ENCODE measurements at regions not wholly inside any gene's neighbourhood (a gene's known extent, or its start where the extent isn't known, plus 50 kb on each side); places are given as distances from the start of the nearest gene placed in this dataset.

DNA sequence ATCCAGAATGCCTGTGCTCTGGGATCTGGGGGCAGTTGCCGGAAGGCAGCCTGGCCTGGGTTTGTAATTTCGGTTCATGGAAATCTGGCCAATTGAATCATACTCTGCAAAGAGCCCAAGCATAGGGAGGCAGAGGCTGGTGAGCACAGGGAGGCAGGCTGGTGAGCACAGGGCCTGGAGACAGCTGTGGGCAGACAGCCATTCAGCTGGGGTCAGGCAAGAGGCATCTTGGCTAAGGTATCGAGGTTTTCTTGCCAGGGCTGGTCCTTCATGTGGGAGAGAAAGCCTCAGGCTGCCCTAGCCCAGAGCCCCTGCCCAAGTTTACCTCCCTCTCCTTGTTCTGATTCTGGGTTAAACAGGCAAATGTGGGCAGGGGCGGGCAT is 63.7 kb upstream of the BAIAP2L1 start:
- no peak overlapping the region for H4K91ac ChIP-seq (replicated peaks; ENCODE audit: insufficient read length, low read length)
- H3K23ac ChIP-seq (ENCODE audit: insufficient read length): no peak overlapping the region
- no peak overlapping the region for H3K9ac ChIP-seq (replicated peaks in 1 of 4; ENCODE audit: extremely low read depth in 1 of 4, low read depth in 3 of 4, low read length in 3 of 4)
- no peaks in the 10 kb centered on the region for H3K4me1 ChIP-seq (replicated peaks in 1 of 4; ENCODE audit: control insufficient read depth in 3 of 4, insufficient read depth in 4 of 4, low read length in 3 of 4)
- H2BK5ac ChIP-seq (ENCODE audit: low read depth, low read length): no peak overlapping the region
- H3K56ac ChIP-seq (replicated peaks; ENCODE audit: insufficient read length, low read depth, low read length): no peak overlapping the region
- no peak overlapping the region for H2BK120ac ChIP-seq (replicated peaks; ENCODE audit: low read depth, low read length)
- ChIA-PET CTCF (ENCODE audit: partially characterized antibody) (interaction anchor here (0.6 to 1.6 kb wide), 6 partner anchors 9 to 313 kb away, joined by 3 to 4 read pairs (median 4); no protein-coding TSS in a partner anchor), POLR2A (ENCODE audit: partially characterized antibody) (no interaction called here)
- 83% methylated on average over 4 of the region's 4 CpGs; no CpG with 5 or more reads in 1 of the 2 experiments for WGBS, 2 experiments (ENCODE audit: extremely low coverage in 1 of 2, insufficient coverage in 1 of 2, insufficient read length in 1 of 2, insufficient replicate concordance in 2 of 2, low coverage in 1 of 2, low lambda C conversion rate in 2 of 2, missing lambda C conversion rate in 1 of 2)
- no peak for TF ChIP-seq BCL11A (IDR thresholded peaks at IDR 0.05; ENCODE audit: low read depth in 2 of 2, low read length in 2 of 2)
- TF ChIP-seq FOSL1 (IDR thresholded peaks at IDR 0.05; ENCODE audit: insufficient read depth, low read depth, low read length): no peak
- no peak for TF ChIP-seq SAP30 (IDR thresholded peaks at IDR 0.05; ENCODE audit: insufficient read depth, insufficient replicate concordance, low read length)
- no peak for TF ChIP-seq ASH2L (IDR thresholded peaks at IDR 0.05; ENCODE audit: low read length)
- no peak for TF ChIP-seq CHD1 (IDR thresholded peaks at IDR 0.05; ENCODE audit: low read depth, low read length)
- no peak for TF ChIP-seq EP300 (IDR thresholded peaks at IDR 0.05; ENCODE audit: borderline replicate concordance in 1 of 2, low read depth in 2 of 2, low read length in 2 of 2)
- TF ChIP-seq, protein P1, sequence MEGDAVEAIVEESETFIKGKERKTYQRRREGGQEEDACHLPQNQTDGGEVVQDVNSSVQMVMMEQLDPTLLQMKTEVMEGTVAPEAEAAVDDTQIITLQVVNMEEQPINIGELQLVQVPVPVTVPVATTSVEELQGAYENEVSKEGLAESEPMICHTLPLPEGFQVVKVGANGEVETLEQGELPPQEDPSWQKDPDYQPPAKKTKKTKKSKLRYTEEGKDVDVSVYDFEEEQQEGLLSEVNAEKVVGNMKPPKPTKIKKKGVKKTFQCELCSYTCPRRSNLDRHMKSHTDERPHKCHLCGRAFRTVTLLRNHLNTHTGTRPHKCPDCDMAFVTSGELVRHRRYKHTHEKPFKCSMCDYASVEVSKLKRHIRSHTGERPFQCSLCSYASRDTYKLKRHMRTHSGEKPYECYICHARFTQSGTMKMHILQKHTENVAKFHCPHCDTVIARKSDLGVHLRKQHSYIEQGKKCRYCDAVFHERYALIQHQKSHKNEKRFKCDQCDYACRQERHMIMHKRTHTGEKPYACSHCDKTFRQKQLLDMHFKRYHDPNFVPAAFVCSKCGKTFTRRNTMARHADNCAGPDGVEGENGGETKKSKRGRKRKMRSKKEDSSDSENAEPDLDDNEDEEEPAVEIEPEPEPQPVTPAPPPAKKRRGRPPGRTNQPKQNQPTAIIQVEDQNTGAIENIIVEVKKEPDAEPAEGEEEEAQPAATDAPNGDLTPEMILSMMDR (IDR thresholded peaks at IDR 0.05; ENCODE audit: control extremely low read depth in 1 of 3, insufficient read depth in 1 of 3, low read depth in 1 of 3, low read length in 3 of 3): no peak
- no peak for TF ChIP-seq MAFK (IDR thresholded peaks at IDR 0.05; ENCODE audit: low read depth, low read length)
- no peak for TF ChIP-seq TEAD4 (IDR thresholded peaks at IDR 0.05; ENCODE audit: low read depth, low read length)
- no peak for TF ChIP-seq KDM5A (IDR thresholded peaks at IDR 0.05; ENCODE audit: low read length)
- no peak for TF ChIP-seq SP4 (IDR thresholded peaks at IDR 0.05; ENCODE audit: low read length)
- no peak for TF ChIP-seq TCF12 (IDR thresholded peaks at IDR 0.05; ENCODE audit: low read depth, low read length)
- no peak overlapping the region for H2BK12ac ChIP-seq (ENCODE audit: low read depth, low read length)
- no peak overlapping the region for H4K5ac ChIP-seq (ENCODE audit: insufficient read length, low read depth, low read length)
- no peak overlapping the region for H3K4me2 ChIP-seq (ENCODE audit: insufficient read depth in 1 of 2, low read depth in 2 of 2, low read length in 2 of 2)
- H2AK5ac ChIP-seq (ENCODE audit: low read depth, low read length): no peak overlapping the region
- no peak overlapping the region for H2AFZ ChIP-seq (ENCODE audit: low read length)
- no peaks in the 10 kb centered on the region for H3K79me1 ChIP-seq (ENCODE audit: low read depth, low read length)
- H4K20me1 ChIP-seq (replicated peaks in 1 of 2; ENCODE audit: control insufficient read depth in 1 of 2, insufficient read depth in 2 of 2, low read length in 2 of 2): no peaks in the 10 kb centered on the region
- H3K9me3 ChIP-seq (ENCODE audit: insufficient read depth in 2 of 2, low read depth in 1 of 2, low read length in 1 of 2): peaks cover 7 to 11% of the 10 kb centered on the region in 2 experiments; a peak in 1 of 4 replicates
- H4K8ac ChIP-seq (ENCODE audit: extremely low read depth, insufficient read depth, low read length): no peak overlapping the region; the same call in 1 of the 2 replicates
- H2BK20ac ChIP-seq (ENCODE audit: low read length): no peak overlapping the region
- no peak overlapping the region for H3K18ac ChIP-seq (ENCODE audit: extremely low read depth, low read length)
- H3K79me2 ChIP-seq (ENCODE audit: control insufficient read depth in 1 of 2, insufficient read depth in 2 of 2, low read length in 2 of 2): no peaks in the 10 kb centered on the region
- no peak overlapping the region for H3K27ac ChIP-seq (ENCODE audit: low read depth, low read length)
- peaks cover 0 to 6% (median 3%) of the 10 kb centered on the region in 4 experiments; a peak in 4 of 7 replicates for H3K27me3 ChIP-seq (replicated peaks in 1 of 4; ENCODE audit: control insufficient read depth in 3 of 4, extremely low read depth in 1 of 4, insufficient read depth in 3 of 4, low read length in 3 of 4)
- H3K4me3 ChIP-seq (ENCODE audit: extremely low read depth in 1 of 4, insufficient read depth in 2 of 4, low read depth in 3 of 4, low read length in 4 of 4): no peak overlapping the region
- no peaks in the 10 kb centered on the region for H3K23me2 ChIP-seq (ENCODE audit: low read depth, low read length)
- no peak for DNase-seq (ENCODE audit: low read depth in 1 of 2, low spot score in 2 of 2)
- no peak overlapping the region for H3K4ac ChIP-seq (replicated peaks; ENCODE audit: insufficient read length, low read depth, low read length)
- no peaks in the 10 kb centered on the region for H3K36me3 ChIP-seq (ENCODE audit: control insufficient read depth in 2 of 4, insufficient read depth in 4 of 4, low read length in 3 of 4)
- H3K14ac ChIP-seq (ENCODE audit: insufficient read length): no peak overlapping the region
- no peak for FAIRE-seq
- no peak overlapping the region for H2BK15ac ChIP-seq (ENCODE audit: low read length)
